ENCODE measurements at regions not wholly inside any gene's neighbourhood (a gene's known extent, or its start where the extent isn't known, plus 50 kb on each side); places are given as distances from the start of the nearest gene placed in this dataset.

- intact Hi-C loops (cut with DNase I), result no loop called here
Observed at GRCh38 chr1:58304346-58304975, 242.1 kb downstream of the OMA1 start.

DNA sequence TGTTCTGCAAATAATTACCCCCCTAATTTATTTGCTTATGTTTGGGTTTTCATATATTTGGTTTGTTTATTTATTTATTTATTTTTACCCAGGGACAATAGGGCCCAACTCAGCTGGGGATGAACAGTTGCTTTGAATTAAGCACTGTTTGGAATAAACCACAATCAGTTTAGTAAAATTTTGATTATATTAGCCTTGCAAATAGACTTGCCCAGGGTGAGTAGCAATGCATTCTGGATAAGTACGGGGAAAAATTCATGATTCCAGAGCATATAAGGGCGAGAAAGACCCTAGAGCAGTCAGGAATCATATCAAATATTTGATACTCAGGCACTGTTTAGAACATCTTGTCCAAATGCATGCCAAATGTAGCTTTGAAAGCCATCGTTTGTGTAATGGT, 242.7 kb downstream of the OMA1 start:
- Histone ChIP-seq H3K27ac (ENCODE audit: low read depth in 2 of 2, low read length in 2 of 2) (no peak overlapping the region), H3K27me3 (ENCODE audit: control insufficient read depth, insufficient read depth, low read length) (no peaks in the 10 kb centered on the region), H3K4me1 (ENCODE audit: control insufficient read depth in 2 of 3, insufficient read depth in 2 of 3, low read depth in 1 of 3, low read length in 3 of 3) (no peaks in the 10 kb centered on the region), H3K36me3 (ENCODE audit: control insufficient read depth in 2 of 3, insufficient read depth in 3 of 3, low read length in 3 of 3) (no peaks in the 10 kb centered on the region), H3K9ac (ENCODE audit: low read length in 3 of 3) (no peak overlapping the region), H3K4me3 (ENCODE audit: low read length in 3 of 3) (no peak overlapping the region), H3K9me3 (ENCODE audit: control insufficient read depth in 2 of 3, insufficient read depth in 1 of 3, low read length in 3 of 3) (no peaks in the 10 kb centered on the region)
- DNase-seq (no peak), FAIRE-seq (no peak)
- intact Hi-C loops (cut with DNase I), result no loop called here
- TF ChIP-seq CTCF (IDR thresholded peaks at IDR 0.05; ENCODE audit: borderline replicate concordance, extremely low read depth, insufficient read depth), result no peak

More at GRCh38 chr1:58304346-58304975, 242.1 kb downstream of the OMA1 start:
- Histone ChIP-seq H3K27me3 (ENCODE audit: control insufficient read depth, insufficient read depth, low read length) (no peaks in the 10 kb centered on the region), H3K9ac (ENCODE audit: low read length in 3 of 3) (no peak overlapping the region), H3K36me3 (ENCODE audit: control insufficient read depth in 2 of 3, insufficient read depth in 3 of 3, low read length in 3 of 3) (no peaks in the 10 kb centered on the region), H3K9me3 (ENCODE audit: control insufficient read depth in 2 of 3, insufficient read depth in 1 of 3, low read length in 3 of 3) (no peaks in the 10 kb centered on the region), H3K4me3 (ENCODE audit: low read length in 3 of 3) (no peak overlapping the region), H3K27ac (ENCODE audit: low read depth in 2 of 2, low read length in 2 of 2) (no peak overlapping the region), H3K4me1 (ENCODE audit: control insufficient read depth in 2 of 3, insufficient read depth in 2 of 3, low read depth in 1 of 3, low read length in 3 of 3) (no peaks in the 10 kb centered on the region)
- no peak for FAIRE-seq
- DNase-seq, result no peak
- TF ChIP-seq CTCF (IDR thresholded peaks at IDR 0.05; ENCODE audit: borderline replicate concordance, extremely low read depth, insufficient read depth), result no peak

GRCh38 chr1:58293388-58293787, 253.1 kb downstream of the OMA1 start:
- FAIRE-seq (no peak), DNase-seq (no peak)
- Histone ChIP-seq H3K27me3 (ENCODE audit: control insufficient read depth, insufficient read depth, low read length) (no peaks in the 10 kb centered on the region), H3K36me3 (ENCODE audit: control insufficient read depth in 2 of 3, insufficient read depth in 3 of 3, low read length in 3 of 3) (no peaks in the 10 kb centered on the region), H3K9me3 (ENCODE audit: control insufficient read depth in 2 of 3, insufficient read depth in 1 of 3, low read length in 3 of 3) (no peaks in the 10 kb centered on the region), H3K27ac (ENCODE audit: low read depth in 2 of 2, low read length in 2 of 2) (no peak overlapping the region), H3K4me3 (ENCODE audit: low read length in 3 of 3) (no peak overlapping the region), H3K9ac (ENCODE audit: low read length in 3 of 3) (no peak overlapping the region), H3K4me1 (ENCODE audit: control insufficient read depth in 2 of 3, insufficient read depth in 2 of 3, low read depth in 1 of 3, low read length in 3 of 3) (no peaks in the 10 kb centered on the region)
- intact Hi-C loops (cut with DNase I), result no loop called here
- no peak for TF ChIP-seq CTCF (IDR thresholded peaks at IDR 0.05; ENCODE audit: borderline replicate concordance, extremely low read depth, insufficient read depth)
